M059J (cell line): ENCODE measurements at regions not wholly inside any gene's neighbourhood (a gene's known extent, or its start where the extent isn't known, plus 50 kb on each side); places are given as distances from the start of the nearest gene placed in this dataset.
A peak's percentile ranks its signal among the peaks of the same experiment; 100 is the strongest.
"Not testable (repeated sequence)": the region's sequence is repeated elsewhere in the genome, so short reads cannot be mapped to it uniquely, and the experiment has no call there.

Experiments
- DNase-seq: peaks from one replicate; pipeline ENCODE4 v3.0.0-alpha.2; 2012; ENCODE audit warnings: low read depth

DNA sequence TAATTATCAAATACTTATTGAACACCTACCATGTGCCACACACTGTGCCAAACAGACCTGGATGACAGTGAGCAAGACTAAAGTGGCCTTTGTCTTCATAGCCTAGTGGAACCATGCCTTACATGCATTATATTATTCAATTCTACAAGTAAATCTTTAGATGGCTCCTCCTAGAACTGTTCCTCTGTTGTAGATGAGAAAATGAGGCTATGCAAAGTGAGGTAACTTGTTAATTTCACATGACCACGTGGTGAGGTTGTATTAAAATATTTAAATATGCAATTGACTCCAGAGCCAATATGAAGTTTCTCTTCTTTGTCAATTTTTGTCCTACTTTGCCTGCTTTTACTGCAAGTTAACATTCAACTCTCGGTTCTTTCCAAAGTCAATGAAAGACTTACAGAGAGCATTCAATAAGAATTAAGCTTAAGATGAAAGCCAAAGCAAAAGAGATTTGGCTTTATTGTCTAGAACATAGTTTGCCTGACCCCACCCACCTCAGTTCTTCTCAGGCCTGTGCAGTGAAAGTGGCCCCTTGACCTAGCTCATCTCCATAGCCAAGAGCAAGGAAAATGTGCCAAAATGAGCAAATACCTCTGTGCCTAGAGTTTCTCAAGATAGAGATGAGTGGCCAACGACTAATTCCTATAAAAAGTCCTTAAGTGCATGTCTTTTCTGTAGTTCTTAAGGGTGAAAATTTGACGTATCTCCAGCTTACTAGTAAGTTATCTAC lies 263.2 kb upstream of the NFIA start:
- no peak for DNase-seq

- no peak for DNase-seq
These were observed 269.3 kb upstream of the NFIA start for GRCh38 chr1:60813071-60813470.

GRCh38 chr1:60809204-60809980 lies 273.0 kb upstream of the NFIA start:
- no peak for DNase-seq

DNA sequence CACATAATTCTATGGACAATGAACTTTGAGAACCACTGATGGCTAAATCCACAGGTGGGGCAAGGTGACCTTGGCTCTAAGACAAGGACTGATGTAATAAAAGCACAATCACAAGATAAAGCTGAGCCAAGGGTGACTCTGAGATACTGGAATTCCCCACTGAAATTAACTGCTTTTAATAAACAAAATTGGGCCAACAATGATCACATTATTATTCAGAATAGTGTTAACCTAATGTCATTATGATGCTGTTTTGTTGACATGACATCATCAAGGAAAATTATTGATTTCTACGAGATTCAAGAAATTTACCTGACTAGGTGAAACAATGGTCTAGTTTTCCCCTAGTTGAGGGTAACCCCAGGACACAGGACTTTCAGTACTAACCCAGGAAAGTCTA lies 273.7 kb upstream of the NFIA start:
- DNase-seq: no peak

DNA sequence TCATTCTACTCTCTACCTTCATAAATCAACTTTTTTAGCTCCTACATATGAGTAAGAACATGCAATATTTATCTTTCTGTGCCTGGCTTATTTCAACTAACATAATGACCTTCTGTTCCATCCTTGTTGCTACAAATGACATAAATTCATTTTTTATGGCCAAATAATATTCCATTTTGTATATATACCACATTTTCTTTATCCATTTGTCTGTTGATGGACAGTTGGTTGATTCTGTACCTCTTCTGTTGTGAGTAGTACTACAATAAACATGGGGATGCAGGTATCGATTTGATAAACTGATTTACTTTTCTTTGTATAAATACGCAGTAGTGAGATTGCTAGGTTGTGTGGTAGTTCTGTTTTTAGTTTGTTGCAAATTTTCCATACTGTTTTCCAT lies 279.5 kb upstream of the NFIA start:
- DNase-seq: no peak

DNA sequence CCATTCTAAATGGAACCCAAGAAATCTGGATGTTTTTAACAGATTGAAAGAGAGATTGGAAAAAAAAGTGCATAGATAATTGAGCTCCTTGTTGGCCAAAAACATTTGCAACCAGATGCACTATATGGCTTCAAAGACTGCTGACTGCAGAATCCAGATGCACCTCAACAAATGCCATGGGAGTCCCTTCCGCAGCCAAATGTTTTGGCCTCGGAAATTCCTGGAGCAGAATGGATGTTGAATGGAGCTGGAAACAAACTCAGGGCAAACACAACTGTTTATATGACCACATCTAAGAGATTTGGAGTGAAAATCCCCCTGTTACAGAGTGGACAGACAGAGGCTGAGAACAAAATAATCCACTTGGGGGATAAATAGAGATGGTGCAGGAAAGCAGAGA lies 285.0 kb upstream of the NFIA start:
- no peak for DNase-seq

DNA sequence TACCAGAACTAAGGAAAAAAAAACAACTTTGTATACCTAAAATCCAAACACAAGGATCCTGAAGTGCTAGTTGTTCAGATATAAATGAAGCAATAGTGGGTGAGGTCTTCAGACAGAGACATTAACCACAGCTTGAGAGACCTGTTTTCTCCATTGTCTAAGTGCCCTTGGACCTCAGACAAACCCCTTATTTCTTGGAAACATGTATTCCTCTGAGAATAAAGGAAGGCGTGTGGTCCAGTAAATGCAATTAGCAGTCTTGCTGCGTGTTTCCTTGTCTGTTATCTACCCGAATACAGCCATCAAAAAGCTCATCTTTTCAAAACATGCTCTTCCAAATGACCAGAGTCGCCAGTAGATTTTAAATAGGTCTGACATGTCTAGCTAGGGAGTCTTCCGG lies 291.1 kb upstream of the NFIA start:
- DNase-seq: no peak

- not testable (repeated sequence) for DNase-seq
These were observed 309.3 kb upstream of the NFIA start for GRCh38 chr1:60773099-60773498.

GRCh38 chr1:60769082-60769481 lies 313.3 kb upstream of the NFIA start:
- DNase-seq: no peak

DNA sequence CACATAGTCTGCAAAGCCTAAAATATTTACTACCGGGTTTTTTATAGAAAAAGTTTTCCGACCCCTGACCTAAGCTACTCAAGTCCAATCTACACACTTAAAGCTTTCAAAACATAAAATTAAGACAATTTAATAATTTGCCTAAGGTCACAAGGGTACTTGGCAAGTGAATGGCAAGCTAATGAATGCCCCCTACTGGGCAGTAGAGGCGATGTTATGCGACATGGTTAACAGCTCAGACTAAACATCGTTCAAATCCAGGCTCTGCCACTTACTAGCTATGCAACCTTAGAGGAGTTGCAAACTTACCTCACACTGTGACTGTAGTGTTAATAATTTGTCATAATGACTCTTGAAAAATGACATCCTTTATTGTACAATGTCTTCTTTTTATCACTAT lies 317.2 kb upstream of the NFIA start:
- peak; percentile 1 for DNase-seq

- DNase-seq: no peak
These were observed 317.9 kb upstream of the NFIA start for GRCh38 chr1:60764489-60764888.

DNA sequence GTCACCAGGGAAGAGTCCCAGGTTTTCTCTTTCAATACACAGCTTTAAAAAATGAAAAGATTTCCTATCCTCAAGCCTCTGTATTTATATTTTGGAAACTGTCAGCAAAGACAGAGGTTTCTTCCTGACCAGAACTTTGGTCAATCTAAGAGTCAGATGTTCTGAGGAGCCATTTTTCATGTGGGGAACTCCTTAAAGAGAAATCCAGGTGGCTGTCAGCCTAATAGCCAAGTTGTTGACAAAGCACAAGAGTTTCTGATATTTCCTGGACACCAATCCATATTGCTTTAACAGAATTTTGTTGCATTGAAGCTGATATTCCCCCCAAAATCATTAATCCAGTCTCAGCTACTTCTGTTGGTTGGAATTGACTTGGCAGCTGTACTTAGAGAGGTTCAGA lies 318.6 kb upstream of the NFIA start:
- no peak for DNase-seq

DNA sequence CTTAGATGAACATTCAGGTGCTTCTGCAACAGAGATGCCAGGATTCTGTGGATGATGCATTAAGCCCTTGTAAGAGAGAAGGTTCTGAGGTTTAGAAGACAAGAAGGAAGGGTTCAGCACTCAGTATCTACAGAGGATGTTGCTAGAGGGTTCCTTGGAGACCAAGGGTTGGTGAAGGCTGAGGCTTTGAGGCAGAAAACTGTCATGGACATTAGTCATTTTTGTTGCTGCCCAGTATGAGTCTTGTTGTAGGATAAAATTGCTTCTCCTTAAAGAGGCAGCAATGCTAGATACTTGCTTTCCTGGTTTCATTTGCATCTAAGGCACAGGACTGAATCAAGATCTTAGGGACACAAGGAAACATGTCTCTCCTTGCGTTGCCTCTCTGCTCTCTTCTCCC lies 319.4 kb upstream of the NFIA start:
- DNase-seq: no peak

GRCh38 chr1:60762176-60762575 lies 320.2 kb upstream of the NFIA start:
- DNase-seq: no peak

DNA sequence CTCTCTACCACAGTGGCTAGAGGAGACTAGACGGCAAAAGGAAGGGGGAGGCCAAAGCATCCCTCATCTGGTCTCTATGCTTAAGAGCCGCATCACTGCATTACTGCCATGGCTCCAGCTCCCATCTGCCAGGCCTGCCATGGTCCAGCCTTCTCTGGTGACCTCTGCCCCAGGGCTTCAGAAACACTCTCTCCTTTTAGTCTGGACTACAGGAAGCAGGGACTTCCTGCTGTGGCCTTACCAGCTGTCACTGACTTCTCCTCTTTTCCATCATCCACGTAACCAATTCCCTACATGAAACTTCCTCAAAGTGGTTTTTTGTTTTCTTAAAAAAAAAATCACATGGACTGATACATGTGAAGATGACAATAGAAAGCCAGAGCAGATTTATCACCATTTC lies 323.1 kb upstream of the NFIA start:
- DNase-seq: no peak

- DNase-seq: no peak
These were observed 324.9 kb upstream of the NFIA start for GRCh38 chr1:60757485-60757884.

GRCh38 chr1:60753036-60753900 lies 329.1 kb upstream of the NFIA start:
- no peak for DNase-seq

GRCh38 chr1:60751306-60751705 lies 331.1 kb upstream of the NFIA start:
- no peak for DNase-seq

GRCh38 chr1:60747353-60747752 lies 335.0 kb upstream of the NFIA start:
- DNase-seq: no peak

DNA sequence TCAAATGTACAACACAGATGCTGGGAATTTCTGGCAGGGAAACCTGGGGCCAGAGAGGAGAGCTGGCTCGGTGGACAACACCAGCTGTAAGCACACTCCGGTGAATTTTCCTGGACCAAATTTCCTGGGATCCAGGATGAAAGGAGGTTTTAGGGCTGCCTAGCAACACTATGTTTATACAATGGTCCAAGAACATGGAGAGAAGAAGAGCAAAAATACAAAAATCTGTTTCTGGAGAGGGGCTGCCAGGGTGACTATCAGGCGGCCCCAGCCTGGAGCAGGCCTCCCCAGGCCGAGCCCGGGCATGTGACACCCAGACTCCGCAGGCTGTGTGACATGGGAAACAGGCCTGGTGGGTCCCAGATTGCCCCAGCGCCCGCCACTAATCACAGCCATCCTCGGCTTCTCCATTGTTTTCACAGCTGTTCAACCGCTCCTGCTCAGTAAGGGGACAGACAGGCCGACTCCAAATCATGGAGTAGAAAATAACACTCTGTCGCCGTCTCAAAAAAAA lies 336.0 kb upstream of the NFIA start:
- no peak for DNase-seq

- DNase-seq: no peak
These were observed 336.9 kb upstream of the NFIA start for GRCh38 chr1:60745484-60745883.

GRCh38 chr1:60742339-60742738 lies 340.0 kb upstream of the NFIA start:
- no peak for DNase-seq
